ENCODE measurements at regions not wholly inside any gene's neighbourhood (a gene's known extent, or its start where the extent isn't known, plus 50 kb on each side); places are given as distances from the start of the nearest gene placed in this dataset.

DNA sequence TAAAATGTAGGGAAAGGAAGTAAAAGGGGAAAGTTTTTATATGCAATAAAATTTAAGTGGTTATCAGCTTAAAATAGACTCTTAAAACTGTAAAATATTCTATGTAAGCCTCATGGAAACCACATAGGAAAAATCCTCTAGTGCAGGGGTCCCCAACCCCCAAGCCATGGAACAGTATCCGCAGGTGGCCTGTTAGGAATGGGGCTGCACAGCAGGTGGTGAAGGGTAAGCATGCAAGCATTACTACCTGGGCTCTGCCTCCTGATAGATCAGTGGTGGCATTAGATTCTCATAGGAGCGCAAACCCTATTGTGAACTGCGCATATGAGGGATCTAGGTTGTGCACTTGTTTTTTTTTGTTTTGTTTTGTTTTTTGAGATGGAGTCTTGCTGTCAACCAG lies 1409.3 kb upstream of the CDH2 start:
- TF ChIP-seq, protein P1, sequence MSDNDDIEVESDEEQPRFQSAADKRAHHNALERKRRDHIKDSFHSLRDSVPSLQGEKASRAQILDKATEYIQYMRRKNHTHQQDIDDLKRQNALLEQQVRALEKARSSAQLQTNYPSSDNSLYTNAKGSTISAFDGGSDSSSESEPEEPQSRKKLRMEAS (IDR thresholded peaks at IDR 0.05; ENCODE audit: low read depth, low read length), result no peak
- TF ChIP-seq MXI1 (IDR thresholded peaks at IDR 0.05; ENCODE audit: low read depth, low read length) (no peak), MTA2 (IDR thresholded peaks at IDR 0.05; ENCODE audit: low read depth) (no peak), RAD21 (IDR thresholded peaks at IDR 0.05; ENCODE audit: insufficient read depth, low read depth, low read length) (no peak), SIX5 (IDR thresholded peaks at IDR 0.05; ENCODE audit: low read depth, low read length, severe bottlenecking) (no peak), POLR2A (IDR thresholded peaks at IDR 0.05; ENCODE audit: low read depth, low read length) (no peak), JUND (IDR thresholded peaks at IDR 0.05; ENCODE audit: low read depth, low read length) (no peak)
- TF ChIP-seq, protein P2, sequence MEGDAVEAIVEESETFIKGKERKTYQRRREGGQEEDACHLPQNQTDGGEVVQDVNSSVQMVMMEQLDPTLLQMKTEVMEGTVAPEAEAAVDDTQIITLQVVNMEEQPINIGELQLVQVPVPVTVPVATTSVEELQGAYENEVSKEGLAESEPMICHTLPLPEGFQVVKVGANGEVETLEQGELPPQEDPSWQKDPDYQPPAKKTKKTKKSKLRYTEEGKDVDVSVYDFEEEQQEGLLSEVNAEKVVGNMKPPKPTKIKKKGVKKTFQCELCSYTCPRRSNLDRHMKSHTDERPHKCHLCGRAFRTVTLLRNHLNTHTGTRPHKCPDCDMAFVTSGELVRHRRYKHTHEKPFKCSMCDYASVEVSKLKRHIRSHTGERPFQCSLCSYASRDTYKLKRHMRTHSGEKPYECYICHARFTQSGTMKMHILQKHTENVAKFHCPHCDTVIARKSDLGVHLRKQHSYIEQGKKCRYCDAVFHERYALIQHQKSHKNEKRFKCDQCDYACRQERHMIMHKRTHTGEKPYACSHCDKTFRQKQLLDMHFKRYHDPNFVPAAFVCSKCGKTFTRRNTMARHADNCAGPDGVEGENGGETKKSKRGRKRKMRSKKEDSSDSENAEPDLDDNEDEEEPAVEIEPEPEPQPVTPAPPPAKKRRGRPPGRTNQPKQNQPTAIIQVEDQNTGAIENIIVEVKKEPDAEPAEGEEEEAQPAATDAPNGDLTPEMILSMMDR (IDR thresholded peaks at IDR 0.05 in 2 of 3, conservative IDR thresholded peaks at IDR 0.05 in 1 of 3; ENCODE audit: control insufficient read depth in 2 of 3, extremely low read depth in 1 of 3, insufficient read depth in 1 of 3, low read depth in 3 of 3, low read length in 3 of 3), result no peak
